ENCODE measurements at regions not wholly inside any gene's neighbourhood (a gene's known extent, or its start where the extent isn't known, plus 50 kb on each side); places are given as distances from the start of the nearest gene placed in this dataset.
"Not testable (repeated sequence)": the region's sequence is repeated elsewhere in the genome, so short reads cannot be mapped to it uniquely, and the experiment has no call there.

DNA sequence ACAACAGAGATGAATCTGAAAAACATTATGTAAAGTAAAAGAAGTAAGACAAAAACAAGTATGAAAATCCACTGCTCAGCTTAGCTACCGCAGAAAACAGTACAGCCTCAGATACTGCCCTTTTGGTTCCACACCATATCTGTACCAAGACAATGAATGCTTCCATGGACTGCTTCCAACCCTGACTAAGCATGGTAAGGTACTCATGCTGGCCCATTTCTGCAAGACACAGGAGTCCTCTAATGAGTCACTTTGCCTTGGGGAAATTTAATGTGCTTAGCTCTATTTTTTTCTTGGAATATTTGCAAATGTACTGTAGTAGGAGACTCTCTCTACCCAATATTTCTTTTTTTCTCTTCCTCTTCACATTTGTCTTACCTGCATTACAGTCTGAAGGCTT, 931.7 kb upstream of the HS3ST1 start:
- DNase-seq (ENCODE audit: low read depth) = no peak

DNA sequence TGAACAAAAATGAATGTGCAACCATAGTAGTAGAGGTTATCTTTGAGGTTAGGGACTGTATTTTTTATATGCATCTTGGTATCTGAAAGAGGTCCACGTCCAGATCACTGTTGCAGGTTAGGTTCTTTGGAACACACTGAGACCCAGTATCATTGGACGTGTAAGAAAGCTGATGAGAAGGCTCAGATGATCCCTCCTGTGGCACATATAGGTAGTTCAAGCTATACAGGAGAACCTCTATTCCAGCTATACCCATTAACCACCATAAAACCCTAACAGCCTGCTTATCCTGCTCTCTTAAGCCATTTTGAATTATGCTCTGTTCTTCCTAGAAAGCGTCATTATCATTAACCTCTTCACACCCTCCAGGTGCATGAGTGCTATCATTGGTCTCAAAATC, 930.7 kb upstream of the HS3ST1 start:
- no peak for DNase-seq (ENCODE audit: low read depth)

DNA sequence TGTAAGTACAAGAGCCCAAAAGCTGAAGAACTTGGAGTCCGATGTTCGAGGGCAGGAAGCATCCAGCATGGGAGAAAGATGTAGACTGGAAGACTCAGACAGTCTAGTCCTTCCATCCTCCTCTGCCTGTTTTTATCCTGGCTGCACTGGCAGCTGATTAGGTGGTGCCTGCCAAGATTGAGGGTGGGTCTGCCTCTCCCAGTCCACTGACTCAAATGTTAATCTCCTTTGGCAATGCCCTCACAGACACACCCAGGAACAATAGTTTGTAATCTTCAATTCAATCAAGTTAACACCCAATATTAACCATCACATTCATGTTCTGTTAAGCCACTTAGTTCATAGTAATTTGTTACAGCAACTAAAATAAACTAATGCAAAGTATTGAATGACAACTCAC, 904.4 kb upstream of the HS3ST1 start:
- not testable (repeated sequence) for DNase-seq (ENCODE audit: low read depth)

DNA sequence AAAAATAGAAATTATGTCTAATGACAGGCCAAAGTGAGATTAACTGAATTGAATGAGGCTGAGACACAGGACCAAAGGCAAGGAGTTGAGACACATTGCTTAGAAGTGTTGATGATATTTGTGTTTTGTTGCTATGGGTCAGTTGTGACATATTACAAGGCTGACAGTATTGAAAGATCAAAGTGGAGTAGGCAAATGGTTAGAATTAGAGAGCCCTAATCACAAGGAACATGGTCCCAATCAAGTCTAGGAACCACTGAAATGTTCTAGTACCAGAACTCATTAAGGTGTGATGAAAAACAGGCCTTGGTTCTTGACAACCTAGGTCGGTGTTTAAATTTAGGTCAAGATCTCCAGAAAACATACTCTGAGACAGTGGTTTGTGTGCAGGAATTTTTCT, 896.3 kb upstream of the HS3ST1 start:
- no peak for DNase-seq (ENCODE audit: low read depth)

DNA sequence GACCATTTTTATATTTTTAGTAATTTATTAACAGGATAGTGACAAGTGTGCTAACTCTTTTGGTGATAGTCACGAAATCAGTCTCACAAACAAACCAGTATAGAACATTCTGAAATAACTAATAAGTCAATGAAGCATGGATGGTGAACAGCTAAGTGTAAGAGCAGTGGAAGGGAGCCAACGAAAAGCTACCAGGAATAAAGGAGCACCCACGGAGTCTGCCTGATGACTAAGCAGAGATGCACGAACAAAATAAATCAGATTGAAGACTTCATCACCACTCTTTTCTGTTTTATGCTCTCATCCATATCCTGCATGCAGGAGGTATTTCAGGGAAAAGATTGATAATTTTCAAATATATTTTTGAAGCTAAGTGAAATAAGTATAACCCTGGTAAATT, 891.1 kb upstream of the HS3ST1 start:
- DNase-seq (ENCODE audit: low read depth) = no peak

DNA sequence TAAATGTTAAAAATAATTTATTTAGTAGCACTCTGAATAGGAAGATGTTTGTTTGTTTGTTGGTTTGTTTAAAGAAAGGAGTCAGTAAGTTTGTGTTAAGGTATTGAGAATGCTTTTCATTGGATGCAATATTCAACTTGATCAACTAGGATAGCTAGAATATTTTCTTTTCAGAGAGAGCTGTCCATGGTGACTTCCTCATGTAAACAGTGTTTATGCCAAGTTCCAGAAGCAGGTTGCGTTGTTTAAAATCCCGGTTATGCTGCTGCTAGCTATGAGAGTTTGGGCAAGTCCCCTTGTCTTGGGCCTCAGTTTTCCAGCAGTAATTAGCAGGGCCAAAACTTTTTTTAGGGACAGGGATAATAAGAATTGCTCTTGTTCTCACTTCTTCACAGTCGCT, 876.2 kb upstream of the HS3ST1 start:
- DNase-seq (ENCODE audit: low read depth) = no peak

DNA sequence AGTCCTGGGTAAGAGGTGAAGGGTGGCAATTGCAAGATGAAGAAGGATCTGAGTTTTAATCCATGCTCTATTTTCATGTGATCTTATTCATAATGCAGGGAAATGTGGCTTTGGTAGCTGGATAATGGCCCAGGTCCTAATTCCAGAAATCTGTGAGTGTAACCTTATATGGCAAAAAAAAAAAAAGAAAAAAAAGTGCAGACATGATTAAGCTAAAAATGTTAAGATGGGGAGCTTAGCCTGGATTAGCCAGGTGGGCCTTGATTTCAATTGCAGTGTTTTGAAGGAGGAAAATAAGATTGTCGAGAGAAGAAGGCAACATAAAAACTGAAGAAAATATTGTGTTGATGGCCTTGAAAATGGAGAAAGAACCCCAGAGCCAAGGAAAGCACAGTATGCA, 867.7 kb upstream of the HS3ST1 start:
- DNase-seq (ENCODE audit: low read depth) = no peak

DNA sequence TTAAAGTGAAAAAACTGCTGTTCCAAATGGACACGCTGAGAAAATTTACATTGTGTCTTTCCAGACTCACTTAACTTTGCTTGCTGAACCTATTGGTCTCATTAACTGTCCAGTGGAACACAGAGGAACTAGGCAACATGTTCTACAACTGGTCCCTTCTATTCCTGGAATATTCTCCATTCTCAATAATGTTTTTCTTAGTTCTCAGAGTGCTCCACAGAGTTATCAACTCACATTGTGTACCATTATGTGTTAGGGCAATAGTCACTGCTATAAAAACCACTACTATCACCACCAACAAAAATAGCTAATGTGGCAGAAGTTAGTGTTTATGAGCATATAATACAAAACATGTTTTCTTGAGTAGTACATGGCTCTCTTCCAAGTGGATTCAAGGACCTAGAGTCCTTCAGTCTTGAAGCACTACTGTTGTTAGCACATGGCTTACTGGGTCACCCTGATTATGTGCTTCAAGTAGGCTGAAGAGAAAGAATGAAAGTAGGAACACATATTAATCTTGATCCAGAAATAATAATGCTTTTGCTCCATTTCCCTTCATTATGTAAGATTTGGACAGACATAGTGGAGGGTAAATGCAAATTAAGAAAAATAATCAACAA, 865.3 kb upstream of the HS3ST1 start:
- no peak for DNase-seq (ENCODE audit: low read depth)

DNA sequence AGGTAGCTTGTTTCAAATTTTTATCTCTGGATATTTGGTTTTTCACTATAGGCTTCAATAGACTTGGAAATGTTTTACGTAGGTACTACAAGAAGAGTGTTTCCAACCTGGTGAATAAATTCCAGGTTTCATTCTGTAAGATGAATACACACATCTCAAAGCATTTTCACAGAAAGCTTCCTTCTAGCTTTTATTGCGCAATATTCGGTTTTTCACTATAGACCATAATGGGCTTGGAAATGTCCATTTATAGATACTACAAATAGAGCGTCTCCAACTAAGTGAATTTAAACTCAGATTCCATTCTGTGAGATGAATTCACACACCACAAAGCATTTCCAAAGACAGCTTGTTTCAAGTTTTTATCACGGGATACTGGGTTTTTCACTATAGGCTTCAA, 857.7 kb upstream of the HS3ST1 start:
- DNase-seq (ENCODE audit: low read depth) = no peak

DNA sequence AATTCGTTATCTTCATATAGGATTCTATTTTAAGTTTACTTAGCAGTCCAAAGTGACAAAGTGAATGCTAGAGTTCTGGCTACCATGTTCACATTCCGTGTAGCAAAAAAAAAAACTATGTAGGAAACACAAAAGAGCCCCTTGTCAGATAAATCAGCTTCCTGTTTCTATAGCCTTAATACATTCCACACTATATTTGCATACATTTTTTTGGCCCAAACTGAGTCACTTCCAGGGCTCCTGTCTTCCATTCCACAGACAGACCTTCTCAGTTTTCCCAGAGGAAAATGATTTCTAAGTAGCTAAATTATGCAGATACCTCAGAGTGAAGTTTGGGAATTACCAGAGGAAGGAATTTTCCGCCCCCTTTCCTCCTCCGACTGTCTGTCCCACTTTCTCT, 841.9 kb upstream of the HS3ST1 start:
- no peak for DNase-seq (ENCODE audit: low read depth)

DNA sequence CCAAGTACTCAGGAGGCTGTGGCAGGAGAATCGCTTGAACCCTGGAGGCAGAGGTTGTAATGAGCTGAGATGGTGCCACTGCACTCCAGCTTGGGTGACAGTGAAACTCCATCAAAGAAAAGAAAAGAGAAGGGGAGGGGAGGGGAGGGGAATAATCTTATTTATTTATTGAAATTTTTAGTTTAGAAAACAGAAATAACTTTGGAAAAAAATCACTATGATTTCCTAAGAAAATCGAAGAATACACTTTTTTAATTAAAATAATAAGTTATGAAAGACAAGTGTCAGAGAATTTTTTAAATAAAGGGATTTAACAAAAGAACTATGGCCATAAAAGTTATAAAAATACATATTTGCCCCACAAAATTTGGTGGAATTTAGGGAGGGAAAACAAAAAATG, 836.9 kb upstream of the HS3ST1 start:
- DNase-seq (ENCODE audit: low read depth) = no peak

DNA sequence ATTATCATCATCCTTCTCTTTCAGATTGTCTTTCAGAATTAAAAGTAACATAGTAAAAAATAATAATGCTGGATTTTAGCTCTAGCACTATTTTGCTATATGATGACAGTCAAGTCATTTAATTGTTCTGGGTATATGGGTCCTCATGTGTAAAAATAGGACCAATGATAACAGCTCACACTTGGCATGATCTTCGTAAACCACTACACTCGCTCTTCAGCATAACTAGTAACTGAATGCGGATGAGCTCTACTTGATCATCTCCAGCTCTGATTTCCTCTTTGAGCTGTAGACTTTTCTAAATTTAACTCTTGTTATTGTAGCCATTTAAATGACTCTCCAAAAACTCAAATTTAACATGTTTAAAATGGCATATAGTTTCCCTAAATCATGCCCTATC, 831.8 kb upstream of the HS3ST1 start:
- no peak for DNase-seq (ENCODE audit: low read depth)

DNA sequence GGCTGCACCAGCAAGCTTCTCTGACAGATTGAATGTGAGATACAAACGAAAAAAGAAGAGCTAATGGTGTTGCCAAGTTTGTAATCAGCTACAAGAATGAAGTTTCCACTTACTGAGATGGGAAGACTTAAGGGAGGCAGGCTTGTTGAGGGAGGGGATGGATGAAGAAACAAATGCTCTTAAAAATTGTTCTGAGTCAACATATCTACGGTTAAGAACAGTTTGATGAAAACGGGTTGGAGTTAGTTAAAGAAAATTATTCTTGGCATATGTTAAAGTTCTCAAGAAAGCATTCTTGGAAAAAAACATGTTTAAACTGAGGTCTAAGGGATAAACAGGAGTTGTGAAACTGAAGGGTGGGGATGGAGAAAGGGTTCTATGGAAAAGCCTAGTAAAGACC, 816.3 kb upstream of the HS3ST1 start:
- no peak for DNase-seq (ENCODE audit: low read depth)

DNA sequence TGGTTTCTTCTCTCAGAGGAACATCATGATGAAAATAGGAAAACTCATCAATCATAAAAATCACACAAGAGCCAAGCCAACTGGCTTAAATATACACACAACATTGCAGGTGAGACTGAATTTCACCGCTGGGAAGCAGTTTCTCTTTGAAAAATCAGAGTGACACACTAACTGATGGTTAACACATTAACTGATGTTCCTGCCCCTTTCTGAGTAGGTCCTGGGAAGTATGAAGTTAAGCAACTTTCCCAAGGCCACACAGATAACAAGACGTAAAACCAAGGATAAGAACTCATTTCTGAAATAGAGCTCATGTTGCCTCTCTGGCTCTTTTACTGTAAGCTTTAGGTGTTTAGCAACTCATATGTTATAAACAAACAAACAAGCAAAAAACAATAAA, 813.7 kb upstream of the HS3ST1 start:
- DNase-seq (ENCODE audit: low read depth) = no peak

DNA sequence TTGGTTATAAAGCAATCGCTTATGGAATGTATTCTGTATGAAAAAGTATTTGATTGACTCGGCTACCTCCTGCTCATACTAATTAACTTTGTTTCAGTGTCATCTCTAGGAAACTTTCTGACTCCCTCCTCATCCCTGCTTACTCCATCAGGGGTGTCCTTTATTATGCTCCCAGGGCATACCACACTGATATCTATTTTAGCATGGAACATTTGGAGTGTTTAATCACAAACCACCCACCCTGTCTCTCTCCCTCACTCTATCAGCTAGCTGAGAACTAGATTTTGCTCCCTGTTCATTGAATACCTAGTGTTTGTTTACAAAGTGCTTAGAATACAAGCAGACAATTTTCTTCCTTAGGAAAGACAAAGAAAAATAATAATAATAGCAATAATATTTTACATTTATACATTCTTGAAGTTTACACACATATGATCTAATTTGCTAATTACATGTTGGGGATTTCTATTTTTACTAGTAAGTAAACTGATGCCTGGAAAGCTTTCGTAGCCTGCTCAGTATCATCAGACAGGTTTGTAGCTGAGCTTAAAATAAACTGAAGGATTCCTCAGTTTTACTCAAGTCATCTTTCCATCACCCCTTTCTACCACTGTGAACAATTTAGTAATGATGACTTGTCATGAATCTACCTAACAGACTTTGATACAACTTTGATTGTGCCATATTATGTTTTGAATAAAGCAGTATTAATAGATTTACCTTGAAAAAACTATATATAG, 811.4 kb upstream of the HS3ST1 start:
- no peak for DNase-seq (ENCODE audit: low read depth)

DNA sequence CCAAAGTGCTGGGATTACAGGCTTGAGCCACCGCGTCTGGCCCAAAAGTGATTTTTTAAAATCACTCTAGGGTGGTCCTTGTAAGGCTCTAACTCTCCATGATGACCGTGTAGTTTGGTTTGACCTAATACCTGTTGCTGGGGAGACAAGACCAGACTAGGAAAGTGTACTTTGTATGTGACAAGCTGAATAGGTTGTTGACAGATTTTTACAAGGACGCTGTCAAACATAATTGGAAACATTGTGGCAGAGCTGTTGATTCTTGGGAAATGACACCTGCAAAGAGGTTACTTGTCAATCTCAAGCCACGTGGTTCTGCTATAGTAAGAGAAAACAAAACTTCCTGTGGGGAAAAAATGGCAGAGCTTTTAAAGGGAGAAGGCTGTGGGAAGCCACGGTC, 802.4 kb upstream of the HS3ST1 start:
- no peak for DNase-seq (ENCODE audit: low read depth)

DNA sequence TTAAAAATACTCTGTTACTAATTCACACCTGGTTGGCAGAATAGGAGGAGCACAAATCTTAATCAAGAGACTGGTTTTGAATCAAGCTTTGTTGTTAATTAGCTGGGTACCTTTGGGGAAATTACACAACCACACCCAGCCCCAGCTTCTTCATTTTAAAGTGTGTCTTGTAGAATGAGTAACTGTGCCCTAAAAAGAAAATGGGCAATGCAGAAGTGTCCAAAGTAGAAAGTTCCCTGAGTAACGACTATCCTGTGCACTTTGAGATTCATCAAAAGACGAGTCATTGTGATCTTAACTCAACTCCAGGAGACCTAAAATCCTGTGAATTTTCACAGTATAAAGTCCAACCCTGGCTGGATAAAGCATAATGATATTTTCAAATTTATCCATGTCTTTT, 792.3 kb upstream of the HS3ST1 start:
- no peak for DNase-seq (ENCODE audit: low read depth)

DNA sequence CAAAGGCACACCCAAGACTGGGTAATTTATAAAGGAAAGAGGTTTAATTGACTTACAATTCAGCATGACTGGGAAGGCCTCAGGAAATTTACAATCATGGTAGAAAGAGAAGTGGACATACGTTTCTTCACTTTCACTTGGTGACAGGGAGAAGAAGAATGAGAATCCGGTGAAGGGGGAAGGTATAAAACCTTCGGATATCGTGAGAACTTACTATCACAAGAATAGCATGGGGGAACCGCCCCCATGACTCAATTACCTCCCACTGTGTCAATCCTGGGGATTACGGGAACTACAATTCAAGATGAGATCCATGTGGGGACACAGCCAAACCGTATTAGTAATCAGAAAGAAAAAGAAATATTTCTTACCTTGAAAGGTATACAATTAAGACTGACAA, 782.9 kb upstream of the HS3ST1 start:
- DNase-seq (ENCODE audit: low read depth) = no peak

DNA sequence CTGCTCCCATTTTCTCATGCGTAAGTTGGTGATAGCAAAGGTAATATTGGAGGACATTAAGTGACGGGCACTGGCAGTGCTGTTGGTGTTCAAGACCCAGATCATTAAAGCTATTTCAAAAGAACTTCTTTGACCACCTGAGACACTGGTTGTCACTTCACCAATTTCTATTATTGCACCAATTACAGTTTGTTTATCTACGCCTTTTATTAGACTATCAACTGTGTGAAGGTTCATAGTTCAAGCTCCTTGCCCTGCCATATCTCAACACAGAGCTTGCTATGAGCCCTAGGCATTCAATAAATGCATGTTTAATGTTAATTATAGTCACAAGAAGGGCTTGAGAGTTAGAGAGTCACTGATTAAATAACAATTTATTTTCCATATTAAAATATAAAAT, 778.7 kb upstream of the HS3ST1 start:
- no peak for DNase-seq (ENCODE audit: low read depth)

DNA sequence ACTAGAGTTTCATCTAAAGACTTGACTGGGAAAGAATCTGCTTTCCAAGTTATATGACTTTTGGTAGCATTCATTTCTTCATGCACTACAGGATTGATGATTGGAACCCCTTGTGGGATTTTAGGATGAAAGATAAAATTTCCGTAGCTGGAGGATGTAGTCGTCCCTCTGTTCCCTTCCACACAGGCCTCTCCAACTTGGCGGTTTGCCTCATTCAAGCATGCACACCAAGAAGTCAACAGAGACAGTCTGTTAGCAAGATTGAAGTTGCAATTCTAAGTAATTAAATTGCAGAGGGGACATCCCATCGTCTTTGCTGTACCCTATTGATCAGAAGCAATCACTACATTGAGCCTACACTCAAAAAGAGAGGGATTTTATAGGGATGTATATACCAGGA, 777.4 kb upstream of the HS3ST1 start:
- no peak for DNase-seq (ENCODE audit: low read depth)

DNA sequence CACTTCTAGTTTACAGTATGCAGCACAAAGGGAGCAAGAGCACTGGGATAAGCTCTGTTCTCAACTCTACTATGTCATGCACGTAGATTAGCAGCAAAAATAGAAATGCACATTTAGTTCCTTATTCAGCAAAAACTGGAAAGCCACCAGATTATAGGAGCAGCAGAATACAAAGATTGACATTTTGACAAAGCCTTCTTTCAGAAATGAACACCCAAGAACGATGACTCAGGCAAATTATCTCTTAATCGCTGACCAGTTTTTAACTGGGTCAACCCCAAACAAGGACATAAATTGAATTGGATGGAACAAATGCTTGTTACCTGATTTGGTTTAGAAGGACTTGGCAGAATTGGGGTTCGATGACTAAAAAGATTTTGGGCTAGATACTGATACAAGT, 775.3 kb upstream of the HS3ST1 start:
- no peak for DNase-seq (ENCODE audit: low read depth)

DNA sequence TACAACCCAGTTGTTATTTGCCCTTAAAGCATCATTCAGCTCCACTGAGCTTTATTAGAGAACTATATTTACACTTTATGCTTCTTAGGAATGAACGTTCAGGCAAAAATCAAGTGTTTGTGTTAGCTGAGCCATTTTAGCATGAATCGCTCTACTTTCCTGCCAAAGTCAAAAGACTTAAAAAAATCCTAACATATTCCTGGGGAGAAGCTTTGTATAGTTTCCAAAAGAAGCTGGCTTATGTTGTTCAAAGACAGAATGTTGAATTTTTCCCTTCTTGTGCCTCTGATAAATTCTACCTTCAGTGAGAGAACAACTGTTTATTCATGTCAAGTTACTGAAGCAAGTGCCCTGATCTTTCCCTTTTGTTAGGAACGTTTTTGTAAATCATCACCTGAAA, 771.5 kb upstream of the HS3ST1 start:
- DNase-seq (ENCODE audit: low read depth) = no peak

DNA sequence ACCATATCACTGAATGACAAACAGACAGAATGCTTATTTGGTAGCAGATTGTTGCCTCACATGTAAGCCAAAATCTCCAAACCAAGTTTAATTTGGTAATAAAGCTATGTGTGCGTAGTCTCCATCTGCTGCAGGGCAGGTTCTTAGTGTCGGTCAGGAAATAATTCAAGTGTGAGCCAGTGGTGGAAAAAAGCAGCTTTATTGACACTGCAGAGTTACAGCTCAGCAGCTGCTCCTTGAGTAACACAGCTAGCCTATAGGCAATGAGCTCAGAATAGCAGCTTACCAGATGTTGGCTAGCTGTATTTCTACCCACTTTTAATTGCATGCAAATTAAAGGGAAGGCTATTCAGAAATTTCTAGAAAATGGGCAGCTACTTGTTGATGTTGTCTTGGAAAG, 757.8 kb upstream of the HS3ST1 start:
- DNase-seq (ENCODE audit: low read depth) = no peak
